ENCODE measurements at regions not wholly inside any gene's neighbourhood (a gene's known extent, or its start where the extent isn't known, plus 50 kb on each side); places are given as distances from the start of the nearest gene placed in this dataset.

- no peak for DNase-seq (ENCODE audit: low spot score)
These were observed 1005.8 kb downstream of the PCDH18 start for GRCh38 chr4:136526517-136526916.

- DNase-seq (ENCODE audit: low spot score) = no peak
These were observed 1008.3 kb downstream of the PCDH18 start for GRCh38 chr4:136524039-136524438.

GRCh38 chr4:136516371-136516770 lies 1015.9 kb downstream of the PCDH18 start:
- no peak for DNase-seq (ENCODE audit: low spot score)

GRCh38 chr4:136505020-136505419 lies 1027.3 kb downstream of the PCDH18 start:
- no peak for DNase-seq (ENCODE audit: low spot score)

- DNase-seq (ENCODE audit: low spot score) = no peak
These were observed 1036.4 kb downstream of the PCDH18 start for GRCh38 chr4:136495851-136496250.

- peak; percentile 26 for DNase-seq (ENCODE audit: low spot score)
These were observed 1037.2 kb downstream of the PCDH18 start for GRCh38 chr4:136495076-136495475.

- no peak for DNase-seq (ENCODE audit: low spot score)
These were observed 1043.2 kb downstream of the PCDH18 start for GRCh38 chr4:136489101-136489500.

- DNase-seq (ENCODE audit: low spot score) = no peak
These were observed 1047.3 kb downstream of the PCDH18 start for GRCh38 chr4:136484996-136485395.

GRCh38 chr4:136476753-136477152 lies 1055.5 kb downstream of the PCDH18 start:
- no peak for DNase-seq (ENCODE audit: low spot score)

- no peak for DNase-seq (ENCODE audit: low spot score)
These were observed 1061.2 kb downstream of the PCDH18 start for GRCh38 chr4:136471051-136471450.

GRCh38 chr4:136465691-136466090 lies 1066.6 kb downstream of the PCDH18 start:
- no peak for DNase-seq (ENCODE audit: low spot score)

- no peak for DNase-seq (ENCODE audit: low spot score)
These were observed 1068.4 kb downstream of the PCDH18 start for GRCh38 chr4:136463941-136464340.

GRCh38 chr4:136461533-136461932 lies 1070.8 kb downstream of the PCDH18 start:
- DNase-seq (ENCODE audit: low spot score) = no peak

GRCh38 chr4:136458326-136458725 lies 1074.0 kb downstream of the PCDH18 start:
- no peak for DNase-seq (ENCODE audit: low spot score)

GRCh38 chr4:136457577-136457976 lies 1074.7 kb downstream of the PCDH18 start:
- no peak for DNase-seq (ENCODE audit: low spot score)

- DNase-seq (ENCODE audit: low spot score) = no peak
These were observed 1075.3 kb downstream of the PCDH18 start for GRCh38 chr4:136457004-136457403.

GRCh38 chr4:136443006-136443405 lies 1089.3 kb downstream of the PCDH18 start:
- no peak for DNase-seq (ENCODE audit: low spot score)

GRCh38 chr4:136442447-136442846 lies 1089.8 kb downstream of the PCDH18 start:
- DNase-seq (ENCODE audit: low spot score) = no peak

GRCh38 chr4:136441629-136442282 lies 1090.5 kb downstream of the PCDH18 start:
- DNase-seq (ENCODE audit: low spot score) = no peak

GRCh38 chr4:136438645-136439044 lies 1093.6 kb downstream of the PCDH18 start:
- DNase-seq (ENCODE audit: low spot score) = no peak

- no peak for DNase-seq (ENCODE audit: low spot score)
These were observed 1108.2 kb downstream of the PCDH18 start for GRCh38 chr4:136424052-136424451.

GRCh38 chr4:136414981-136415380 lies 1117.3 kb downstream of the PCDH18 start:
- DNase-seq (ENCODE audit: low spot score) = no peak

GRCh38 chr4:136412708-136413107 lies 1119.6 kb downstream of the PCDH18 start:
- DNase-seq (ENCODE audit: low spot score) = no peak

GRCh38 chr4:136400829-136401228 lies 1131.5 kb downstream of the PCDH18 start:
- peak; percentile 1 for DNase-seq (ENCODE audit: low spot score)
